ENCODE measurements at regions not wholly inside any gene's neighbourhood (a gene's known extent, or its start where the extent isn't known, plus 50 kb on each side); places are given as distances from the start of the nearest gene placed in this dataset.
A peak's percentile ranks its signal among the peaks of the same experiment; 100 is the strongest.
"Not testable (repeated sequence)": the region's sequence is repeated elsewhere in the genome, so short reads cannot be mapped to it uniquely, and the experiment has no call there.

DNA sequence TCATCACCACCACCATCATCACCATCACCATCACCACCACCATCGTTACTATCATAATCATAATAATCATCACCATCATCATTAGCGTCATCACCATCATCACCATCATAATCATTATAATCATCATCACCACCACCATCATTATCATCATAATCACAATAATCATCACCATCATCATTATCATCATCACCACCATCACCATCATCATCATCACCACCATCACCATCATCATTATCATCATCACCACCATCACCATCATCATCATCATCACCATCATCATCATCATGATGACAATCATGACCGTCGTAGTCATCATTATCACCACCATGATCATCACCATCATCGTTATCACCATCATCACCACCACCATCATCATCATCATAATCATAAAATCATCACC, 349.9 kb downstream of the ADGRD1 start:
- H3K27ac ChIP-seq, H3K36me3 ChIP-seq, H3K4me3 ChIP-seq, DNase-seq, H3K27me3 ChIP-seq, ATAC-seq, H3K9me3 ChIP-seq, H3K4me1 ChIP-seq: not testable (repeated sequence)
- intact Hi-C loops (cut with DNase I) = loop anchor here in 1 of 10 donors (10.0 kb wide), 1 partner anchor 511 kb away; no protein-coding TSS in a partner anchor
- 41 to 66% (median 53%) methylated on average over 2 to 5 of the region's 5 CpGs for WGBS, 4 donors

- not testable (repeated sequence) for H3K27me3 ChIP-seq, H3K36me3 ChIP-seq, ATAC-seq, H3K9me3 ChIP-seq, H3K4me3 ChIP-seq, H3K27ac ChIP-seq, DNase-seq, H3K4me1 ChIP-seq
- 85 to 87% methylated on average over 2 to 4 of the region's 6 CpGs; no CpG with 5 or more reads in 2 of the 4 donors for WGBS, 4 donors
- intact Hi-C loops (cut with DNase I) = loop anchor here in 1 of 10 donors (10.0 kb wide), 1 partner anchor 510 kb away; no protein-coding TSS in a partner anchor
Measured at GRCh38 chr12:131304642-131305041, 350.9 kb downstream of the ADGRD1 start.

DNA sequence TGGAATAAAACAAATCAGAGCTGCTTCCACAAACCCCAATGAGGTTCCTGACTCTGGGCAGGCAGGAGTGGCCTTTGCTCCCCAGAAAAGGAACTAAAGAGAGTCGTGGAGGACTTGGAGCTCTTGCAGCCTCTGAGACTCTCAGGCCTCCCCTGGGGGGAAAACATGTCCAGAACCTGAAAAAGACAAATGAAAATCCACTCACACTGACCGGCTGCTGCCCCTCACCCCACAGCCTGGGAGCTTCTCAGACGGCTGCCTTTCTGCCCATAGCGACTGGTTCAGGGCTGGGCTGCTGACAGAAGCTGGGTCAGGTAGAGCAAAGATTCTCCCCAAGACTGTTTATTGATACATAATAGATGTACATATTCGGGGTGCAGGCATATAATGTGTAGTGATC, 356.0 kb downstream of the ADGRD1 start:
- ATAC-seq (no peak), DNase-seq (peak in 1 of 5 donors; percentile 28)
- H3K4me3 ChIP-seq = no peak overlapping the region
- no peak overlapping the region for H3K27ac ChIP-seq
- TF ChIP-seq CTCF (IDR thresholded peaks at IDR 0.05) = no peak
- TF ChIP-seq POLR2A (IDR thresholded peaks at IDR 0.05) = no peak
- H3K9me3 ChIP-seq = peaks cover 0 to 5% (median 0%) of the 10 kb centered on the region in 12 donors
- peaks cover 0 to 42% (median 0%) of the 10 kb centered on the region in 9 donors for H3K27me3 ChIP-seq
- no peaks in the 10 kb centered on the region for H3K4me1 ChIP-seq
- intact Hi-C loops (cut with DNase I) = loop anchor here in 5 of 10 donors (5.0 to 10.0 kb wide), 2 partner anchors 333 to 505 kb away; no protein-coding TSS in a partner anchor
- no peaks in the 10 kb centered on the region for H3K36me3 ChIP-seq
- 59 to 70% (median 66%) methylated on average over 5 of the region's 5 CpGs for WGBS, 4 donors

DNA sequence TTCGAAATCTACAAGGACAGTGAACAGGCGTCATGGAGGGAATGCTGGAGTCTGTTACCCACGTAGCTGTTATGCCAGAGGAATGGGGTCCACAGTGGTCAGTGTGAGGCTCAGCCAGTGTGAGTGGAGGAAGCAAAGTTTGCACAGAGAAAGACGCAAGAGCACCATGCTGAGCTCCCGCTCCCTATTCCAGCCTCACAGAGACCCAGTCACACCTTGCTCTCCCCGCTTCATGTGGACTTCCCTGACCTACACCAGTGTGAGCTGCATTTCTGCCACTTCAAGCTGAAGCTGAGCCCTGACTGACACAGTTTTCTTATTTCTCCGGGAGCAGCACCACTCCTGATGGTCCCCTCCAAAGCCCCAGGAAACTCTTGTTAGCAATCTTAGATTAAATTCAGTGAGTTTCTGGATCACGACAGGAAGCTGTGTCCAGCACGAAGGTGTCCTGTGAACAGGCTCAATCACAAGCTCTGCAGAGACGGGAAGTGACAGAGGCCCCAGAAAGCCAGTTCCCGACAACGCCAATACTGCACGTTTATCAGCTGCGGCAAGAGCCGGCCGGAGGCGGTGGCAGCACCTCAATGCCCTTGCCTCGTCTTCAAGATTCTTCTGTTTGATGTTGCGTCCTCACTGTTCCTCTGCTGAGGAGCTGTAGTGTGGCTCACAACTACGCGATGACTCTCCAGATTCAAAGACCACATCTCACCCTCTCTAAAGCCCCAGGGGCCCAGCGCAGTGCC, 356.7 kb downstream of the ADGRD1 start:
- DNase-seq, ATAC-seq, H3K4me3 ChIP-seq, H3K36me3 ChIP-seq, H3K9me3 ChIP-seq, H3K4me1 ChIP-seq, H3K27ac ChIP-seq: not testable (repeated sequence)
- H3K27me3 ChIP-seq = peaks cover 0 to 49% (median 0%) of the 10 kb centered on the region in 9 donors
- intact Hi-C loops (cut with DNase I) = loop anchor here in 4 of 10 donors (5.0 kb wide), 1 partner anchor 332 kb away; no protein-coding TSS in a partner anchor
- 65 to 72% (median 72%) methylated on average over 12 to 20 of the region's 22 CpGs for WGBS, 4 donors

- H3K36me3 ChIP-seq, H3K9me3 ChIP-seq, H3K4me1 ChIP-seq, H3K4me3 ChIP-seq, H3K27ac ChIP-seq: not testable (repeated sequence)
- intact Hi-C loops (cut with DNase I) = loop anchor here in 4 of 10 donors (5.0 kb wide), 1 partner anchor 331 kb away; no protein-coding TSS in a partner anchor
- peak in 3 of 4 donors; percentile 54 to 57 (median 55) for ATAC-seq
- WGBS, 4 donors = 23 to 30% (median 26%) methylated on average over 7 to 11 of the region's 12 CpGs
- DNase-seq = peak in 1 of 5 donors; percentile 28
- H3K27me3 ChIP-seq = peaks cover 0 to 54% (median 0%) of the 10 kb centered on the region in 9 donors
Measured at GRCh38 chr12:131311279-131311722, 357.6 kb downstream of the ADGRD1 start.

GRCh38 chr12:131311764-131312163, 358.1 kb downstream of the ADGRD1 start:
- ATAC-seq (no peak), DNase-seq (no peak)
- H3K27me3 ChIP-seq = peaks cover 0 to 54% (median 0%) of the 10 kb centered on the region in 9 donors
- H3K36me3 ChIP-seq = no peaks in the 10 kb centered on the region
- intact Hi-C loops (cut with DNase I) = loop anchor here in 4 of 10 donors (5.0 kb wide), 1 partner anchor 331 kb away; no protein-coding TSS in a partner anchor
- peaks cover 0 to 5% (median 0%) of the 10 kb centered on the region in 12 donors for H3K9me3 ChIP-seq
- H3K27ac ChIP-seq = no peak overlapping the region
- TF ChIP-seq POLR2A (IDR thresholded peaks at IDR 0.05) (no peak), CTCF (IDR thresholded peaks at IDR 0.05) (no peak)
- no peaks in the 10 kb centered on the region for H3K4me1 ChIP-seq
- WGBS, 4 donors = 34 to 44% (median 39%) methylated on average over 10 of the region's 10 CpGs
- no peak overlapping the region for H3K4me3 ChIP-seq

GRCh38 chr12:131312382-131312781, 358.7 kb downstream of the ADGRD1 start:
- H3K4me1 ChIP-seq, DNase-seq, H3K27ac ChIP-seq, H3K9me3 ChIP-seq, H3K36me3 ChIP-seq, ATAC-seq, H3K4me3 ChIP-seq: not testable (repeated sequence)
- intact Hi-C loops (cut with DNase I) = loop anchor here in 4 of 10 donors (5.0 kb wide), 1 partner anchor 330 kb away; no protein-coding TSS in a partner anchor
- peaks cover 0 to 54% (median 0%) of the 10 kb centered on the region in 9 donors for H3K27me3 ChIP-seq
- 53 to 69% (median 58%) methylated on average over 4 to 9 of the region's 9 CpGs for WGBS, 4 donors
